Left lobe of liver (tissue), 2 donors: ENCODE measurements at regions not wholly inside any gene's neighbourhood (a gene's known extent, or its start where the extent isn't known, plus 50 kb on each side); places are given as distances from the start of the nearest gene placed in this dataset.
"Not testable (repeated sequence)": the region's sequence is repeated elsewhere in the genome, so short reads cannot be mapped to it uniquely, and the experiment has no call there.

Source experiments
- ATAC-seq: fragments of 200-7000 bp; cut with Tn5 transposase; one replicate; pipeline ENCODE4 v1.9.1; 2020; ENCODE audit warnings: mild to moderate bottlenecking, moderate library complexity
- DNase-seq: peaks from one replicate; pipeline ENCODE4 v3.0.0-alpha.2; 2020; ENCODE audit warnings: low spot score
- donor health status: DM: no; HTN: no; CAD: no; lungs with moderate emphysema.
- donor health status: DM: no; HTN: yes; CAD: no.

DNA sequence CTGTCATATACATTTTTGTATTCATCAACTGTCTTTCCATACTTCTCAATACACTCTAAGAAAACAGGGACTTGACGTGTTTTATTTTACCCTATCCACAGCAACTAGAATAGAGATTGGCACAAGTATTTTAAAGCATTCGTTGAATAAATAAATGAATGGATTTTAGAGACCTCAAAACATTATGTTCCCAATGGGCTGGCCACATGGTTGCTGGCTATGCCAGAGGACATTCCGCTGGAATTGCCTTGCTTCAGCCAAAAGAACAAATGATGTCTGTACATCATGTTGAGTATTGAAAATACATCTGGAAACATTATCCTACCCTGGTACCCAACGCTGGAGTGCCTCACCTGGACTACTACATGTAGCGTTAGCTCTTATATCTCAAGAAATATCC, 132.8 kb upstream of the RAP1B start:
- no peak for ATAC-seq
- no peak for DNase-seq

DNA sequence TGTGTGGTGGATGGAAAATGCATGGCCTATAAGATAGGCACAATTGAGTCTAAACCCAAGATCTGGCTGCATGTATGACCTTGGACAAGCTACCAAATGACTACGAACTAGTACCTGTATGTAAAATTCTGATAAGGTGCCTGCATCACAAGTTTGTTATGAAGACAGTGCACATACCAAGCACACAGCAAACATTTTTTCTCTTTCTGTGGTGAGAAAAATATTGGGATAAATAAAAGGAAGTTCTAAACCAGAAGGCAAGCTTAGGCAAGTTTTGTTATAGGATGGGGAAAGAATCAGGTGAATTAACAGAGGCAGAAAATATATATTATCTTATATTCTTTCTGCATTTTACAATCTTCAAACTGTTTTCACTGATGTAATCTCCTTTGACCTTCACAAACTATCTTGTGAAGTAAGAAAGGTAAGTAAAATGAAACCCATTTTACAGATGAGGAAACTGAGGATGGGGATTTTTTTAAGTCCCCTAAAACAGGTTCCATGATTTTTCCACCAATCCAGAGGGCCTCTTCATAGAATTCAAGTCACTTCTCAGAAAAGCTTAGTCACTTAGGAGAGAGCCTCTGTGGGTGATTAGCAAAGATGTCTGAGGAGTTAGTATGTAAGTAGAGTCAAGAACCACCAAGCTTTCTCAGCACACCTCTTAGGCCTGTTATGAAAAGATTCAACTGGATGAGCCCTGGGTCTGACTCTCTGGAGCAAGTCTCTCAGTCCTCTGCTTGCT, 132.0 kb upstream of the RAP1B start:
- ATAC-seq (no peak), DNase-seq (no peak)

DNA sequence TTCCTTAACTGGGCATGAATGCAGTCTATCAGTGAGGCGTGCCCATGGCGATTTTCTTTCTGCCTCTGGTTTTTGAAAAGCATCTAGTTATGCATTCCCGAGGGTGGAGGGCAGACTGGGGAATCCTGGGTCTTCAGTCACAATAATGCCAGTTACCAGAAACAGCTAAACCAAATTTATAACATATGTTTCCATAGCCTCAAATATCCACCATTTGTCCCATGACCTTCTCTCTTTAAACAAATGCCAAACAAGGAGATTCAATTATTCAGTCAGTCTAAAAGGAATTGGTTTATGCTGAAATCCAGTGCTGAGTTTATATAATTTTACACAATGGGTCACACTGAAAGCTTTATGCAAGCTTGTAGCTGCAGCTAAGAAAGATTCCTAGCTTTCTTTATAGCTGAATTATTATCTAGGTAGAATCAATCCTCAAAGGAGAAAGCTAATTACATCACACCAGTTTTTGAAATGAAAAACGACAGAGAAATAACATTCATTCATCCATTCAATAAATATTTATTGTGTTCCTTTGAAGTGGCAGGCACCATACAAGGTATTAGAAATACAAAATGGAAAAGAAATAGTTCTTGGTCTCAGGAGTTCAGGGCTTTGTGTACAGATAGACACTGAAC, 131.3 kb upstream of the RAP1B start:
- DNase-seq = no peak
- ATAC-seq = no peak

DNA sequence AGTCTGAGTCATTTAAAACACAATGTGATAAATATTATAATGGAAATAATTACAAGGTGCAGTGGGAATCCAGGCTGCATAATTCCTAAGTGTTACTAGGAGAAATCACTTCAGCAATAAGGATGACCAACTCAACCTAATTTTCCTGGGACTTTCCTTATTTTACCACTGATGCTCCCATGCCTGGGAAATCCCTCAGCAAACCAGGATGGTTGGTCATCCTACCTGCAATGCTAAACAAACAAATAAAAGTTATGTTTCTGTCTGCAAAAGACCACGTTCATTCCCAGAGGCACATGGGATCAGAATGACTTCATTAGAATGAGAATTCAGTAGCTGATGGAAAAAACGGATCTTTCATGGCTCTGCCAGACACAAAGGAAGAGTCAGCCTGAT, 130.8 kb upstream of the RAP1B start:
- DNase-seq = no peak
- no peak for ATAC-seq

DNA sequence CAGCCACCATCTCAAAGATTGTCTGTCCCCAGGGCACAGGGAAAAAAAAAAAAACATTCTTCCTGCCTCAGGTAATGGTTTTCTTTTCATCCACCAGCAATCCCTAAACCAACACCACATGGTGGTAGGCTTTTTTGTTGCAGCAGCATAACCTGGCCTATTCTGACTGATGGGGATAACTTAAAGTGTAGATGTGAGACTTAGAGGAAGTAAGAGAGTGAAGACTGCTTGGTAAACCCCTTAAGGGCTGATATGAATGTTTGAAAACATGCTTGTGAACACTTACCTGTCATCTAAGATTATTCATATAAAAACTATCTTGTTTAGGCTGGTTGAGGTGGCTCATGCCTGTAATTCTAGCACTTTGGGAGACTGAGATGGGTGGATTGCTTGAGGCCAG, 130.2 kb upstream of the RAP1B start:
- no peak for DNase-seq
- no peak for ATAC-seq

DNA sequence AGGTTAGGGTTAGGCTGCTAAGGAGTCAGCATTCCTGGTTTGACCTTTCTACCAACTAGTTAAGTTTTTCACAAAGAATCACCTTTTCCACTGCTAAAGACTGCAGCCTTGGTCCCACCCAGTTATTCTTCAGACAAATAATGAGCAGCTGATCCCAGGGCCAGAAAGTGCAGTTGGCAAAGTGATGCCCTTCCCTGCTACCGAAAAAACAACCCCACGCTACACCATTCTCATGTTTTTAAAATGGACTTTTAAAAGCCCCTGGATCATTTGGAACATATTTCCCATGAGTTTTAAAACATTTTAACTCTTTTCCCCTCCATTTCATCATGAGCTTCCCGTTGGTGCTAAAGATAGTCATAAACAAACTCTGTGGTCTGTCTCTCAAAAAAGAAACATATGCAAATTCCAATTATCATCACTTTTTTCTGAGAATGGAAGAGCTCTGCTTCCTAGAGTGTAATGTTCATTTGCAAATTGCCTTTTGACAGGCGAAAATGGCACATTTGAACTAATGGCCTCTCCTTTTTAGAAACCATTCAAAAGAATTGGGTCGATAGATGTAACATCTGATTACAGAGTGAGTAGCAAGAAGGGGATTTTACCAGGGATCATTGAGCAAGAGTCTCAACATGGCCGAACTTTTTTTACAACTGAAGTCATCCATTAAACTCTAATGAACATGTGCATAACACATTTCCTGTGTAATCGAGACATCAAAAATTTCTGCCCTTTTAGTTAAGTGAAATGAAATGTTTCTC, 129.3 kb upstream of the RAP1B start:
- DNase-seq (no peak), ATAC-seq (no peak)

DNA sequence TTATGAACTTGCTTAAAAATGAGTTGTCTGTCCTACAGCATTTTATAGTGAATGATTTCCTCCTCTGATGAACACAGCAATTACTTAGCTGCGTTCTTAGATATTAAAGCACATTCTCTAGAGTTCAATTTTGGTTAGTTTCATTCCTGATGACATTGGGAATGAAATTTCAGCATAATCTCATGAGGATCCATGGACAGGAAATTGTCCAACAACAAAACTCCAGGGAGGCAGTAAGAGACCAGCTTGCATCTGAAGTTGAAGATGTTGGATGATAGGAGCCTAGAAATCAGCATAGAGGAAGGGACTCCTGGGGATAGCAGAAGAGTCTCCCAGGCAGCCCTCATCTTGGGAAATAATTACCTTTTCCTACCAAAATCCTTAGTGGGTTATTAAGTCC, 128.7 kb upstream of the RAP1B start:
- ATAC-seq = no peak
- no peak for DNase-seq

DNA sequence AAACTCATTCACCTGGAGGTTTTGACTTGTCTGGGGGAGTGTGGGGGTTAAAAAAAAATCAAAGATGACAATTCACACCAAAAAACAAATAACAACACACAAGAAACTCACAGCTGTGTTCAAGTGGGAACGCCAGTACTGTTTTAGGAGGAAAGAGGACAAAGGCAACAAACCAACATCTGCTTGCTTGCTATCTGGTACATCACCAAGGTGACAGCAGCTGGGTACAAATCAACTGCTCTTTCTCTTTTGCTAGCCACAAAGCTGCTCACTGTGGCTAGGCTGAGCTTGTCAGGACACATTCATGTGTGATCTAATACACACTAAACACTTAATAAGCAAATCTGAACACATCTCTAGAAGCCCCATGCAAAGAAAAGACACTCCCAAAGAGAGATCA, 128.0 kb upstream of the RAP1B start:
- ATAC-seq = no peak
- DNase-seq = no peak

DNA sequence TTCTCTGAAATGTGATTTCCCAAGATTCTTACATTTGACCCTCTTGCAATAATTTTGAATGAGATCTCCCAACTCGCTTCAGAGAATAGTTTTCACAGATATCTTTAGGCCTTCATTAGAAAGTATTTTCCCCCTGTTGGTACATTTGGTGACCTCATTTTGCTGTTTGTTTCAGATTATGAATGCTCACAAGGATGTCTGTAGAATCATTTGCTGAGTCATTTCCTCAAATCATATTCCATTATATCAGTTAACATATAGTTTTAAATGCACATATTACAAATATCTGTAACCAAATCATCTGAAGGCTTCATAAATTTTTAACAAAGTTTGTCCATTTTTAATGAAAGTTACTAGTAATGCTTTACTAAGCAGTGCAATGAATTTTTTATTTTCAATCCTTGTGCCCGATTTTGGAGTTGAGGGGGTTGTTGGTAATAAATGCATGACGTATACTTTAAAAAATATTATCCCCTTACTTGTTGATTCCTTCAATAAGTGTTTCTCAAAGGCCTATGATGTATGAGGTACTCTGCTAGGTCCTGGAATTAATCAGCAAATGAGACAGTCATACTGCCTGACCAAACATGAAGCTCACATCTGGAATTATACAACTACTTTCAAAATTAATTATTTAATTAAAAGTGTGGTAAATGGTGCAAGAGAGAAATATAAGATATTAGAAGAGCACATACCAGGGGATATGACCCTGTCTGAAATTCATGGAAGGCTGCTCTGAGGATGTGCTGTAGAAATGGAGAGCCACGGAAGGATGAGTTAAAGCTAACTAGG, 126.9 kb upstream of the RAP1B start:
- no peak for DNase-seq
- no peak for ATAC-seq

DNA sequence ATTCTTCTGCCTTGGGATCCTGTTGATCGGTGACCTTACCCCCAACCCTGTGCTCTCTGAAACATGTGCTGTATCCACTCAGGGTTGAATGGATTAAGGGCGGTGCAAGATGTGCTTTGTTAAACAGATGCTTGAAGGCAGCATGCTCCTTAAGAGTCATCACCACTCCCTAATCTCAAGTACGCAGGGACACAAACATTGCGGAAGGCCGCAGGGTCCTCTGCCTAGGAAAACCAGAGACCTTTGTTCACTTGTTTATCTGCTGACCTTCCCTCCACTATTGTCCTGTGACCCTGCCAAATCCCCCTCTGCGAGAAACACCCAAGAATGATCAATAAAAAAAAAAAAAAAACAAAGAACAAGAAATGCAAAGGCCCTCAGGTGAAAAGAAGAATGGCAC, 126.1 kb upstream of the RAP1B start:
- ATAC-seq, DNase-seq: not testable (repeated sequence)

DNA sequence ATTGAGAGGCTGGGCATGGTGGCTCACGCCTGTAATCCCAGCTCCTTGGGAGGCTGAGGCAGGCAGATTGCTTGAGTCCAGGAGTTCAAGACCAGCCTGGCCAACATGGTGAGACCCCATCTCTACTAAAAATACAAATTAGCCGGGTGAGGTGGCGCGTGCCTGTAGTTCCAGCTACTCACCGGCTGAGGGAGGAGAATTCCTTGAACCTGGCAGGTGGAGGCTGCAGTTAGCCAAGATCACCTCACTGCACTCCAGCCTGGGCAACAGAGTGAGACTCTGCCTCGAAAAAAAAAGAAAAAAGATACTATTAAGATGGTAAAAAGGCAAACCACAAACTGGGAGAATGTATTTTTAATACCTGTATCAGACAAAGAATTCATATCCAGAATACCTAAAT, 124.2 kb upstream of the RAP1B start:
- ATAC-seq, DNase-seq: not testable (repeated sequence)

DNA sequence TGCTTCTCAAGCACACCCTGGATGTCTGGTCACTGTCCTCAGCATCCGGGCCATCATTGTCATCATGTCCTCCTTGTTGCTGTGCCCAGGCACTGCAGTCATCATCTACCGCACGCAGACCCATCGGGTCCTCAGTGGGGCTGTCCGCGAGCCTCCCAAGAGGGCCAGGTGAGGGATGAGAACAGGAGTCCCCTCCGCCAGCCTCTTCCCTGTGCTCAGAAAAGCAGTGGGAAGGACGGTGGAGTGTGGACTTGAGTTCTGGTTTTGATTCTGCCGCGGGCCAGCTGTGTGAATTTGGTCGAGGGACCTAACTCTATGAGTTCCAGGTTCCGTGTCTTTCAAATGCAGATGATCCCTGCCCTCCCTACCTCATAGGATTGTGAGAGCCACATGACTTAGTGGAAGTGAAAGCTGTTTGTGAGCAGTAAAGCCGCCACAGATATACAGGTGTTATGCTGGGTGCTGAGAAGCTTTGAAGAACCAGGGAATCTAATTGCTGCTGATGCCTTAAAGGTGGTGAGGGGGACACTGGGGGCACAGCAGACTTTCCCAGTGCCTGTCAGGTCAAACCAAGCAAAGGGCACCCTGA, 122.9 kb upstream of the RAP1B start:
- DNase-seq = no peak
- peak; percentile 62 for ATAC-seq

DNA sequence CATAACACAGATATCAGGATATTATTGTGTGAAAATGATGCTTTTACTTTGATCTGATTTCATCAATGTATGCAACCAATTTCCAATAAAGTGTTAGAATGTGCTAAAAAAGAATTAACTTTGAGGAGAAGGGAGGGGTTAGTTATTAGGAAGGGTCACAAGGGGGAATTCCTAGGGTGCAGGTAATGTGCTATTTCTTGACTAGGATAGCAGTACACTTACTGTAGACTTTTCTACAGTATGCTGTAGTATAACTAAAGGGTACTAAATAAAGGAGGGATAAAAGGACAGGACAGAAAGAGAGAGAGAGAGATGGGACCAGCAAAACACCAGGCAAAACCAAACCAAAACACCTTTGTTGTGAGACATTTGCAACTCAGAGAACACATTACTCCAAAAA, 121.4 kb upstream of the RAP1B start:
- DNase-seq (no peak), ATAC-seq (no peak)

DNA sequence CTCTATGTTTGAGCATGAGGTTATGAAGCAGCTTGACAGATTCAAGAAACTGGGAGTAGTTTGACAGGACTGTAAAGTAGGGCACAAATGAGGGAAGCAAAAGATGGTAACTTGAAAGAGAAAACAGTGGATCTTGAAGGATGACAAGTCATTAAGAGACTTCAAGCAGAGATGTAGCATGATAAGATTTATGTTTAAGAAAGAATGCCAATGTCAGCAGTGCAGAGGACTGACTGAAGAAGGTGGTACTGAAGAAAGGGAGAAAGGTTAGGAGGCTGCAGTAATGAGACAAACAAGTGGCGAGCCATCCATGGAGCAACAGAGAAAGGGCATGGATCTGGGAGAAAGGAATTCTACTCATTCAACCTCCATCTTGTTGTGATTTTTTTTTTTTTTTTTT, 120.2 kb upstream of the RAP1B start:
- ATAC-seq = no peak
- no peak for DNase-seq

DNA sequence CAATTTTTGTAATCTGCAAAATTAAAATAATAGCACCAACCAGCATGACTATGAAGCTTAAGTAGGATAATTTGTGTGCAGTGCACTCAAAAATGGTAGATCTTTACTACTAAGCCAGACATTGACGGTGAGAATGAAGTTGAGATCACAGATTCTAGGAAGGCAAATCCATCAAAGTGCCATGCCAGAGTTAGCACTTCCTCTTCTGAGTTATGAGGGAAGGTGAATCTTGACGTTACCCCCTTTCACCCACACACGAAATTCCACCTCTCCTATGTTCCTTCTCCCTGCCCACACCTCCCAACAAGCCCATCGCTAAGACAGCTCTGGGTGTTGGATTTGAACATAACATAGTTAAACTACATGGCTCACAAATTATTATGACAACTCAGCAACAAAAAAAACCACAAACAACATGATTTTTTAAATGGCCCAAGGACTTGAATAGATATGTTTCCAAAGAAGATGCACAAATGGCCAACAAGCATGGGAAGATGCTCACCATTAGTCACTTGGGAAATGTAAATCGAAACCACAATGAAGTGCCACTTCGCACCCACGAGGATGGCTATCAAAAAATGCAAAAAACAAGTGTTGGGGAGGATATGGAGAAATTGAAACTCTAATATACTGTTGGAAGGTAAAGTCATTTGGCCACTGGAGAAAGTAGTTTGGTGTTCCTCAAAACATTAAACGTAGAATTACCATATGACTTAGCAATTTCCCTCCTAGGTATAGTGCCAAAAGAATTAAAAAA, 119.3 kb upstream of the RAP1B start:
- DNase-seq = no peak
- no peak for ATAC-seq

DNA sequence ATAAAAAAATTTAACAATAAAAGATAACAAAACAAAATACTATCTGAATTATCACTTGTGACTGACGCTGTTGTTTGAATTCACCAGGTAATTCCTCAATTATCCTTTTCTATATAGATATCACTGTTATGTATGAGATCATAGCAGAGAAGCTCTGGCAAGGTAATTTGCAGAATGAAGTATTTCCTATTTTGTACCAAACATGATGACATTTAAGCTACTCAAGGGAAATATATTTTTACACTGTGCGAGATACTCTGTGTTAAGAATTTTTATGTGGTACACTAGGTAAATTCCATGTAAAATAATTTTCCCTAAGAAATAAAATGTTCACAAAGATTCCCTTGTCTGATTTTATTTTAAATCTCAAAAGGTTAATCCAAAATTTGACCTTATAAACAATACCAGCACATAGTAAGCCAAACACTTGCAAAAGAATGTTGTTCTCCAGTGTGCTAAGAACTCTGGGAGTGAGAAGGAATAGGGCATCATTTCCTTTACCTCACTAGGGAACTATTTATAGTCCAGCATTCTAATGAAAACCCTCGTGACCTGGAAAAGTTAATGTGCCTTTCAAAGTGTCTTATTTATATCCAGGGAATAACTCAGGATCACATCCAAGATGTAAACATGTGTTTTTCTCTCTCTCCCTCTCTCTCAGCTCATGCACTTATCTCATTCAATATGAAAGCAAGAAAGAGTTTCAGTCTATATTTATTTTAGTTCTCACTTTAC, 115.2 kb upstream of the RAP1B start:
- DNase-seq = no peak
- no peak for ATAC-seq

DNA sequence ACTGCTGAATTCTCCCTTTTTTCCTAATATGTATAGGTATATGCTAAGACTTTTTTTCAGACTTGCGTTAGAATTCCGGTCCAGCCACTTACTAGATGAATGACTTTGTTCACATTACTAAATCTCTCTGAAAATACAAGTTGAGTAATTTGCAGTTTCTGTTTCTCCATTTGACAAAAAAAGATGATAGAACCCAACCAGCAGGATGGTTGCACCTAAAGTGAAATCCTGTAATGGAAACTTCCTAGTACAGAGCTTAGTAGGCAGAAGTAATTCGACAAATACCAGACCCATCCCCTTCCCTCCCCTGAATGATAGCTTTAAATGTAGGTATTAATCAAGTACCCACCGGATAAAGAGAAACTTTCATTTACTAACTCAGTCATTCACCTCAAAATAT, 113.6 kb upstream of the RAP1B start:
- no peak for DNase-seq
- no peak for ATAC-seq

DNA sequence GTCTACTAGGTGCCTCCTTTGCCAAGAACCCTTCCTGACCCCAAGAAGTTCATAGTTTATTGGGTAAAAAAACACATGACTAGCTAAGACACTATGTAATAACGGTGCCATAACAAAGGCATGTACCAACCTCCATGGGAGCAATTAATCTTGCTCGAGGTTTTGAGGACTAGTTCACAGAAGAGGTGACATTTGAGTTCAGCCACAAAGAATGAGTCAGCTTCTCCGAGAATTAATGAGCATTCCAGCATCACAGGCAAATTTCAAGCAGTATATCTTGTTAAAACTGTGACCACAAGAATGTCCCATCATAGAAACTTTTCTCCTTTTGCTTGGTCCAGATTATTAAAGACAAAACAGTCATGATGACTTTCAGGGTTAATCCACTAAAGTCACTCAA, 113.0 kb upstream of the RAP1B start:
- ATAC-seq = no peak
- no peak for DNase-seq

DNA sequence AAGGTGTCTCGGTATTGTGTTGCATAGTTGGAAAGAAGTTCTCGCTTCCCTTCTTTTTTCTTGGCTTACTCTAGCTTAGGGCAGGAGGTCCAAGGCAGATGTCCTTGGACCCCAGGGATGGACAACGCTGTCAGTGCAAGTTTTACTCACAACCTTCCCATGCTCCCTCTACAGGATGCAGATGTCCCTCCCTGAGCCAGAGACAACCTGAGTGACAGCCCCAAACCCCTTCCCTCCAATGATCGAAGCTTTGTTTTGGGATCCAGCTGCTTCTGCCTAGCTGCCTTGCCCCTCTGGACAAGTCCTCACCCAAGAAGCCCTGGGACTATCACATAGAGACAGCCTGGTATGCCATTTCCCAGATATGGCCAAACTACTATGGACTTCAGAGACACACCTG, 112.0 kb upstream of the RAP1B start:
- DNase-seq (no peak), ATAC-seq (no peak)

DNA sequence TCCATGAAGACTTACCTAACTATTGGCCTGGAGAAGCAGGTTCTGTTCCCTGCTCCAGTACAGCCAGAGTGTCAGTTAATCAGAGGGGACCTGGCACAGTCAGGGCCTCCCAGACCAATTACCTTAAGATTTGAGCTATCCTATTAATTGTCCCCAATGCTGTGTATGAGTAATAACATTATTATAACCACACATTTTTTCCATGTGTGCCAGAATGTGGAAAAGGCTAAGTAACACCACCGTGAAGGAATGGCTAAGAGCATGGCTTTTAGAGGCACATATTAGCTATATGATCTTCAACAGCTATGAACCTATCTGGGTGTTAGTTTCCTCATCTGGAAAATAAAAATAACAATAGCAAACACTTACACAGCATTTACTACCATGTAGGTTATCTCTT, 111.1 kb upstream of the RAP1B start:
- no peak for ATAC-seq
- no peak for DNase-seq
